ENCODE measurements at regions not wholly inside any gene's neighbourhood (a gene's known extent, or its start where the extent isn't known, plus 50 kb on each side); places are given as distances from the start of the nearest gene placed in this dataset.

GRCh38 chr2:168338292-168338691 is 90.9 kb upstream of the STK39 start:
- intact Hi-C loops (cut with DNase I), result no loop called here
- DNase-seq, result no peak

DNA sequence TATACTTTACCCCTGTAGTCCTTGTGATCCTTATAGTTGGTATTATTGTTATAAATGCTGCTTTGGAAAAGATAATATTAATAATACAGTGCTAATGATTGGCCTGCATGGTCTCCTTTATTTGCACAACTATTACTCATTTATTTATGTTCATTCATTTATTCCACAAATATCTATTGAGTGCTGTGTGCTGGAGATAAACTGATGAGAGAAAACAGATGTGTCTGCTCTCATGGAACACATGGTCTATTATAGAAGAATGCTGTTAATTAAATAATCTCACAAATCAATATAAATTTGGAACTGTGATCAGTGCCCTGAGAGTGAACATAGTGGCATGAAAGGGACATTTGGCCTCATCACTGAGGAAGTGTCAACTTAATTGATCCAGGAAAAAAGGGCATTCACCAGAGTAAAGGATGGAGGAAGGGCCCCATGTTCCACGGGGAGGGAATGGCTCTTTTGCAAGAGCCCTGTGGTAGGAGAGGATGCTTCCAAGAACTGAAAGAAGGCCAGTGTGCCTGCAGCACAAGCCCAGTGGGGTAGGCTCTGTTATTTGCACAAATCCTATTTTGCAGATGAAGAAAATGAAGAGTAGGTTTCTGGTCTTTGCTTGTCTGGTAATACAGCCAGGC is 91.5 kb upstream of the STK39 start:
- DNase-seq, result no peak
- intact Hi-C loops (cut with DNase I), result no loop called here

DNA sequence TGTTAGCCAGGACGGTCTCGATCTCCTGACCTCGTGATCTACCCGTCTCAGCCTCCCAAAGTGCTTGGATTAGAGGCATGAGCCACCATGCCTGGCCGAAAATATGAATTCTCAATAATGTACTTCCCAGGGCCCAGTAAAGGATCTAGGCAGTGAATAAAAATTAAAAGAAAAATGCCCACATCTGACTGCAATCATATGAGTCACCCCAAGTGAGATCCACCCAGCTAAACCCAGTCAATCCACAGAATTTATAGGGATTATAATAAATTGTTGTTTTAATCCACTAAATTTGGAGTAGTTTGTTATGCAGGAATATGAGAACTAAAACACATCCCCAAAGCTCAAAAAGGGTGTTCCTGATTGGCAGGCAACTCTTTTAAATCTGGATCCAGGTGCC is 93.5 kb upstream of the STK39 start:
- intact Hi-C loops (cut with DNase I), result loop anchor here (10.0 kb wide), 1 partner anchor 584 kb away; no protein-coding TSS in a partner anchor
- no peak for DNase-seq

- no peak for DNase-seq
- intact Hi-C loops (cut with DNase I), result loop anchor here (10.0 kb wide), 1 partner anchor 581 kb away; no protein-coding TSS in a partner anchor
Observed at GRCh38 chr2:168343586-168343985, 96.2 kb upstream of the STK39 start.

DNA sequence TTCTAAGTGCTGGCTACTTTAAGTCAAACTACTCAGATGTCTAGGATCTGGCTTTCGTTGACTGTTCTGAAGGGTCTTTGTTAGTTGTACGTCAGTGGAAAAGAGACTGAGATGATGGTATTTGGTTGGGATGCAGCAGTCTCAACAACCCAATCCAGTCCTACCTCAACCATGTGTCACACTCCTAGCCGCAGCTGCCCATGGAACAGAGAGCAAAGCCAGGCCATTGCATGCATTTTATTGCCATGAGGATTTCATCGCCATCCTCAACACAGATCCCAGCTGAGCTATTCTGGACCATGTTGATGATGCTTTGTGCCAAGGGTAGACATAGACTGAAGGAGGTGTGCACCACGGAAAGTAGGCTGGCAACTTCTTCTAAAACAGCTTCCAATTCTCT is 97.3 kb upstream of the STK39 start:
- intact Hi-C loops (cut with DNase I), result loop anchor here (5.0 to 10.0 kb wide), 2 partner anchors 343 to 580 kb away; no protein-coding TSS in a partner anchor
- DNase-seq, result peak in 1 of 10 donors; percentile 7

DNA sequence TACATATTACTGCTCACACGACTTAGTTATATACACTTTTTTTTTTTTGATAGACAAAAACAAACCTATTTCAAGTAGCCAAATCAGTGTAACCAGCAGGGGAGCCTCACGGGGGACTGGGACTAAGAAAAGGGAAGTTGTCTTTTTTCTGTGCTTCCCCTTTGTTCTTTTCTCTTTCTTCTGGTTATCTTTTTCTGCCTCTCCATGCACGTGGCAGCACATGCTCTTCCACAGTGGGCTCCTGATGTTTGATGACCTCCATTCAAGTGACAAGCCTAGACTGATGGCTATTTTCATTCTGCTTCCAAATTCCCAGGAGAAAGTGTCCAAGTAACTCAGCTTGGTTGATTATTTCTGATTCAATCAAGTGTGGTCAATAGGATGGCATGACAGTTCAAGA is 98.2 kb upstream of the STK39 start:
- DNase-seq, result no peak
- intact Hi-C loops (cut with DNase I), result loop anchor here (5.0 to 10.0 kb wide), 2 partner anchors 342 to 579 kb away; no protein-coding TSS in a partner anchor

GRCh38 chr2:168346725-168347477 is 99.5 kb upstream of the STK39 start:
- peak; percentile 16 to 93 (median 69) for DNase-seq
- intact Hi-C loops (cut with DNase I), result loop anchor here (1.0 to 10.0 kb wide), 4 partner anchors 340 to 578 kb away; no protein-coding TSS in a partner anchor

- intact Hi-C loops (cut with DNase I), result loop anchor here (5.0 to 10.0 kb wide), 2 partner anchors 339 to 577 kb away; no protein-coding TSS in a partner anchor
- no peak for DNase-seq
Observed at GRCh38 chr2:168348076-168348475, 100.7 kb upstream of the STK39 start.

DNA sequence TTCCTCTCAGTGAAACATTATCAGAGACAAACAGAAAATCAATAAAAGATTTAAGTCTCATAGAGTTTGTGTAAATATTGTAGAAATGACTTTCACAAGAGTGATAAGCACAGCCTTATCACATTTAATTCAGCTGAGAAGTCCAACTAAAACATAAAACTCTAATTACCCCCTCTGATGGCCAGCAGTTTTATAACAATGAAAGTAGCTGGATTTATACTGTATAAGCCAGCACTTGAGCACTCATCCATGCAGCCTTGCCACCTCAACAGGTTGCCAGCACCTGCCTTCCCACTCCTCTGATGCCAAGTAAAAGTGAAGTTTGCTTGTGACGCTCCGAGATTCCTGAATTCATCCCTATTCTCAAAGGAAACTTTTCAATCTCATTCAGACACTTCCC is 103.0 kb upstream of the STK39 start:
- DNase-seq, result no peak
- intact Hi-C loops (cut with DNase I), result no loop called here

- intact Hi-C loops (cut with DNase I), result no loop called here
- no peak for DNase-seq
Observed at GRCh38 chr2:168353251-168353650, 102.8 kb upstream of the CERS6 start.

DNA sequence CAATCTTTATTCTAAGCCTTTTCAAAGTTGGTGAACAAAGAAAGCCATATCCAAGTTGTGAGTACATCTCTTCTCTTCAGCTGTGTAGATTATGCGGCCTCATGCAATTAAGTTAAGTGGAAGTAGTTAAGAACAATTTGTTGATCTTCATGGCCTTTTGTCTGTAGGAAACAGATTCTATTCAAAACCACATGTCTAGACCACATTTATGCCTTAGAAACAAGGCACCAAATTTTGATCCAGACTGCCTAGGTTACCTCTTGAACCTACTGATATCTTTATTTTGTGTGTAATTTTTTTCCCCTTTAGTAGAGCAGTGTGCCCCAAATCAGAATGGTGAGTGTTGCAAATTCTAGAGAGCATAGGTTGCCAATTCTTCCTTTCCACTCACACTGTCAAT is 101.6 kb upstream of the CERS6 start:
- intact Hi-C loops (cut with DNase I), result no loop called here
- no peak for DNase-seq

DNA sequence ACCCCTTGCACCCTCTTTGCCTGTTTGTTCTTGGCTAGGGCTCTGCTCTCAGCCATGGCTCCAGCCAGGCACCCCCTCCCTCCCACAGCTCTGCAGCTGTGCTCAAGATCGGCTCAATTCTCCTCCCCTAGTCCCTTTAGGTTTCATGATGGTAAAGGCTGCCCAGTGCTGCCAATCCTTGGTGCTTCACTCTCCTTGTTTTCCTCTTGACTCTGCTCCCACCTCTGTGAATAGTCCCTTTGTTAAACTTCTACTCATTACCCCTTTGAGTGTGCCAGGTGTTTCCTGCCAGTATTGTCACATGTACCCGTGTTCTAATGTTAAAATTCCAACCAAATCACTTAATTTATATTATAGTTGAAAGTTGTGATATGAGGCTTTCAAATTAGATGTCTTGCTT is 101.0 kb upstream of the CERS6 start:
- peak in 1 of 10 donors; percentile 51 for DNase-seq
- intact Hi-C loops (cut with DNase I), result no loop called here

DNA sequence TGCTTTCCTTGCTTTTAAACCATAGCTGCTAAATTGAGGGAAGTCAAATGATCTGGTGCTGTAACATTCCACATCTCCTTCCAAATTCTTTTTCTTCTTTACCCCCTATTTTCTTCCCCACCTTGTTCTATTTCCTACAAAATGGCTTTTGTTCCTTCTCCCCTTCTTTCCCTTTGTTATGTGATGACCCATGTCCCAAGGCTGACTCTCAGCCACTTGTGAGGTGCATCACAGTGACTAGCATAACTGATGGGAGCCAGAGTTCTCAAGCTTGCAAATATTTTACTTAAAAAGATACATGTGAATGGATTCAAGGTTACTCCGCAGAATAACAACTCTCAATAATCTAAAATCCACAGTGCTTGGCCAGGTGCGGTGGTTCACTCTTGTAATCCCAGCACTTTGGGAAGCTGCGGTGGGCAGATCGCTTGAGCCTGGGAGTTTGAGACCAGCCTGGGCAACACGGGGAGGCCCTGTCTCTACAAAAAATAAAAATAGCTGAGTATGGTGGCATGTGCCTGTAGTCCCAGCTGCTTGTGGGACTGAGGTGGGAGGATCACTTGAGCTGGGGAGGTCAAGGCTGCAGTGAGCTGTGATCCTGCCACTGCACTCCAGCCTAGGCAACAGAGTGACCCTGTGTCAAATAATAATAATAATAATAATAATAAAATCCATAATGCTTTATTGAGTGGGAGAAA is 100.1 kb upstream of the CERS6 start:
- intact Hi-C loops (cut with DNase I), result no loop called here
- DNase-seq, result no peak

- no peak for DNase-seq
- intact Hi-C loops (cut with DNase I), result no loop called here
Observed at GRCh38 chr2:168356477-168356835, 99.6 kb upstream of the CERS6 start.

DNA sequence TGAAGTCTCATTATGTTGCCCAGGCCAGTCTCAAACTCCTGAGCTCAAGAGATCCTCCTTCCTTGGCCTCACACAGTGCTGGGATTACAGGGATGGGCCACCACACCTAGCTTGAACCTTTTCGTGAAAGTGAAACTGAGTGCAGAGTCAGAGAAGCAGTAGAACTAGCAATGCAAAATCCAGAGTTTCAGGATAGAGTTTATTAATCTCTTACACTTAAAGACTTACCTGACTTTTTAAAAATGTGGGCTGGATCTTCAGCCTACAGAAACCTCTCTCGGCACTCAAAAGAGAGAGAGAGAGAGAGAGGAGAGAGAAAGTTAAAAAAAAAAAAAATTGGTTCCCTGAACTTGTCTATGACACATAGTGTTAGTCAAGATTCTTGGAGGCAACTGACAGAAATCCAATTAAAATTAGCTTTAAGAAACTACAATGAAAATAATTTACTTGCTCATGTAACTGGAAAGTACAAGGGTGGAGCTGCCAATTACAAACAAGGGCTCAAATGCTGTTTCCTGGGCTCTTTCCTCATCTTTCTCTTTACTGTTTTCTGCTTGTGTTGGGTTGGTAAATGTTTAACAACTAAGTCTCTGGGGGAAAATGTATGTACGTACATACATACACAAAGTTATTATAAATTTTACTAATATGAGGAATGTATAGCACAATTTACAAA is 98.1 kb upstream of the CERS6 start:
- no peak for DNase-seq
- intact Hi-C loops (cut with DNase I), result no loop called here

DNA sequence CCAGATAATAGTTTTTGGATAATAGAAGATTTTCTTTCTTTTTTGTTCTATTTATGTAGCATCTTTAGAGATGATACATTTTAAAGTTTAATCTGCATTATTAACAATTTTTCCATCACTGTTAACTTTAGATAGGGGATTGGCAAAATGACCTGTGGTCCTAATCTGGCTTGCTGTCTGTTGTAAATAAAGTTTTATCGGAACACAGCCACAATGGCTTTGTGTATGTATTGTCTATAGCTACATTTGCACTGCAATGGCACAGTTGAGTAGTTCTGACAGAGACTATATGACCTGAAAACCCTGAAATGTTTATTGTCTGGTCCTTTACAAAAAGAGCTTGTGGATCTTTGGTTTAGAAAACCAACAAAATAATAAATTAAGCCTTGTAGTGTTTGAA is 97.0 kb upstream of the CERS6 start:
- intact Hi-C loops (cut with DNase I), result no loop called here
- DNase-seq, result no peak

DNA sequence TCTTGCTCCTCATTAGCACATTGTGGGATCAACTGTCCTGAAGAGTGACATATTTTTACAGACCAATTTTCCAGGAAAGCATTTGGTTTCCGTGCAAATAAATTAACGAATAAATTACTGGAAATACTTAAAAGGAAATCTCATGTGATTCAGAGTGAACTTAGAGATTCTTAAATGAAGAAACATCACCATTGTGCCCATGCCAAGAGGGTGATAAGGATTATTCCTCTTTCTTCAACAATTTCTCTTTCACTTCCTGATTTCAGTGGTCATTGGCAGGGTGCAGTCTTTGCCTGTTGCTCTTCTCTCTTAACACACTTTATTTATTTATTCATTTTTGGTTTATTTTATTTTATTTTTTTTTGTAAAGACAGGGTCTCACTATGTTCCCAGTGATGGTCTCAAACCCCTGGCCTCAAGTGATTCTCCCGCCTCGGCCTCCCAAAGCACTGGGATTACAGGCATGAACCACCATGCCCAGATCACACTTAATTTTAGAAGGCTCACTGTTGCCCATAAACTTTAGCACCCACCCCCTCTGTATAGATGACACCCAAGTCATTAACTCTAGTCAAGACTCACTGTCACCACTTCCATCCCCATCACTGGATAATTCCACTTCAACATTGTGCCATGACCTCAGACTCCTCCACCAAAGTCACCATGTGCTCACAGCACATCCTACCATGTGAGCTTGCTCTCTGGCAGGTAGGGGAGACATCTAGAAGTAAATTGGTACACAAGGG is 92.6 kb upstream of the CERS6 start:
- DNase-seq, result no peak
- intact Hi-C loops (cut with DNase I), result no loop called here

DNA sequence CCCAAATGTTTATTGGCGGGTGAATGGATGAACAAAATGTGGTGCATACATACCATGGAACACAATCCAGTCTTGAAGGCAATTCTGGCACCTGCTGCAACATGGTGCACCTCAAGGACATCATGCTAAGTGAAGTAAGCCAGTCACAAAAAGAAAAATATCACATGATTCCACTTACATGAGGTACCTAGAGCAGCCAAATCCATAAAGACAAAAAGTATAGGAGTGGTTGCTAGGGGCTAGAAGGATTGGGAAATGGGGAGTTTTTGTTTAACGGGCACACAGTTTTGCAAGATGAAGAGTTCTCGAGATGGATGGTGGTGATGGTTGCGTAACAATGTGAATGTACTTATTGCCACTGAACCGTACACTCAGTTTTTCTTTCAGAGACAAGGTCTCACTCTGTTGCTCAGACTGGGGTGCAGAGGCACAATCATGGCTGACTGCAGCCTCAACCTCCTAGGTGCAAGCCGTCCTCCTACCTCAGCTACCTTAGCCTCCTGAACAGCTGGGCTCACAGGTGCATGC is 90.9 kb upstream of the CERS6 start:
- DNase-seq, result no peak

DNA sequence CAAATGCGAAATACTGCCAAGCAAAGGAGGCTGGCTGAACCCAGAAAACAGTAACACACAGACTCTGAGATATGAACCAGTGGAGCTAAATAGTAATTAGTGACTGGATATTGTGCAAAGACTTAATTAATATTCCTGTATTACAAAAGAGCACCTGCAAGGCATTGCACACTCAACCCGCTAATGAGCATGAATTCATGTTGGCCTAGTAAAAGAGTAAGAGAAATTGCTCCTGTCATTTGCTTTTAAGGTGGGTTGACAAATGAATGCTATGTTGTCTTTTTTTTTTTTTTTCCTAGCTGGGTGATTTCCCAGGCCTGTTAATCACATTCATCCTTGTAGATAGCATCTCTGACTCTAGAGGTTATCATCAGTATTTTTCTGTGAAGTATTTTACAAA is 87.0 kb upstream of the CERS6 start:
- intact Hi-C loops (cut with DNase I), result no loop called here
- no peak for DNase-seq

More for the DNA sequence above, 90.9 kb upstream of the CERS6 start:
- intact Hi-C loops (cut with DNase I), result no loop called here

All from posterior cingulate gyrus (tissue), 11 donors.